Middle frontal gyrus (tissue), 1 donor: ENCODE measurements at regions not wholly inside any gene's neighbourhood (a gene's known extent, or its start where the extent isn't known, plus 50 kb on each side); places are given as distances from the start of the nearest gene placed in this dataset.
"Not testable (repeated sequence)": the region's sequence is repeated elsewhere in the genome, so short reads cannot be mapped to it uniquely, and the experiment has no call there.

Experiments used
- DNase-seq: peaks from one replicate; pipeline ENCODE4 v3.0.0-alpha.2; 2015; ENCODE audit warnings: low spot score; ENCODE audit errors: extremely low spot score

- no peak for DNase-seq
These were observed 387.2 kb downstream of the TCERG1L start for GRCh38 chr10:130924138-130924819.

- no peak for DNase-seq
These were observed 385.1 kb downstream of the TCERG1L start for GRCh38 chr10:130926442-130926841.

- DNase-seq, result no peak
These were observed 384.4 kb downstream of the TCERG1L start for GRCh38 chr10:130927157-130927556.

- DNase-seq, result no peak
These were observed 383.2 kb downstream of the TCERG1L start for GRCh38 chr10:130928306-130928705.

GRCh38 chr10:130929422-130930325 lies 381.8 kb downstream of the TCERG1L start:
- no peak for DNase-seq

GRCh38 chr10:130930821-130931220 lies 380.7 kb downstream of the TCERG1L start:
- DNase-seq, result no peak

GRCh38 chr10:130931256-130931655 lies 380.3 kb downstream of the TCERG1L start:
- DNase-seq, result no peak

- DNase-seq, result no peak
These were observed 379.1 kb downstream of the TCERG1L start for GRCh38 chr10:130932326-130933007.

GRCh38 chr10:130933008-130933390 lies 378.5 kb downstream of the TCERG1L start:
- DNase-seq, result no peak

- no peak for DNase-seq
These were observed 377.0 kb downstream of the TCERG1L start for GRCh38 chr10:130934293-130935127.

GRCh38 chr10:130935128-130935439 lies 376.4 kb downstream of the TCERG1L start:
- no peak for DNase-seq

- DNase-seq, result no peak
These were observed 375.5 kb downstream of the TCERG1L start for GRCh38 chr10:130935897-130936550.

- DNase-seq, result no peak
These were observed 374.7 kb downstream of the TCERG1L start for GRCh38 chr10:130936851-130937250.

- no peak for DNase-seq
These were observed 373.5 kb downstream of the TCERG1L start for GRCh38 chr10:130938051-130938450.

GRCh38 chr10:130938891-130939290 lies 372.6 kb downstream of the TCERG1L start:
- DNase-seq, result not testable (repeated sequence)

- DNase-seq, result no peak
These were observed 369.6 kb downstream of the TCERG1L start for GRCh38 chr10:130941886-130942285.

- no peak for DNase-seq
These were observed 359.4 kb downstream of the TCERG1L start for GRCh38 chr10:130952086-130952485.

GRCh38 chr10:130954326-130954905 lies 357.1 kb downstream of the TCERG1L start:
- DNase-seq, result no peak

GRCh38 chr10:130956251-130956650 lies 355.3 kb downstream of the TCERG1L start:
- DNase-seq, result no peak

GRCh38 chr10:130957423-130957822 lies 354.1 kb downstream of the TCERG1L start:
- no peak for DNase-seq
